ENCODE measurements at regions not wholly inside any gene's neighbourhood (a gene's known extent, or its start where the extent isn't known, plus 50 kb on each side); places are given as distances from the start of the nearest gene placed in this dataset.

DNA sequence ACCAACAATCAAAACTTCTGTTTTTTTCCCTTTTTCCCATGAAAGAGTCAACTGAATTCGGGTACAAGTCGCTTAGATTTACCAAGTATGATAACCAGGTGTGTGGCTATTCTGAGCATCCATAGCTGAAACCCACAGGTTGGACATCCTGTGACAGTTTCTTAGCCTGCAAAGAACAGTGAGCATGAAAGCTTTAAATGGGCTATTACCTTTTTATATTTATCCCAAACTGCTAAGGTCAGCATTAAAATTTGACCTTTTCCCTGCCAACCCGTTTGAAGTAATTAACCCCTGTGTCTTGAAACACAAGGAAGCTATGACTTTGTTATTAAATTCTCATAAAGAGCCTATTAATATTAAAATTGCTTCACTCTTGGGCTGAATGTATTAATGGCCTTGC is 1065.0 kb upstream of the RBFOX1 start:
- Histone ChIP-seq H3K27me3 (ENCODE audit: low read length) (no peaks in the 10 kb centered on the region; the same call in 1 of the 2 replicates), H3F3A (ENCODE audit: insufficient read depth) (no peaks in the 10 kb centered on the region), H3K9me2 (replicated peaks; ENCODE audit: insufficient read depth, low read length) (no peaks in the 10 kb centered on the region), H3K9ac (ENCODE audit: low read length) (no peak overlapping the region), H3K4me2 (ENCODE audit: low read depth, low read length, poor library complexity, severe bottlenecking) (no peak overlapping the region), H4K20me1 (ENCODE audit: low read depth, low read length) (no peaks in the 10 kb centered on the region), H3K27ac (ENCODE audit: low read depth, low read length) (no peak overlapping the region), H2AFZ (ENCODE audit: low read depth, low read length, severe bottlenecking) (no peak overlapping the region), H3K79me2 (ENCODE audit: insufficient read depth, low read length) (no peaks in the 10 kb centered on the region), H3K36me3 (ENCODE audit: low read length) (no peaks in the 10 kb centered on the region), H3K9me3 (ENCODE audit: insufficient read depth, low read length) (no peaks in the 10 kb centered on the region), H3K4me3 (ENCODE audit: insufficient read depth, low read length, poor library complexity, severe bottlenecking) (no peak overlapping the region)
- TF ChIP-seq, protein P1, sequence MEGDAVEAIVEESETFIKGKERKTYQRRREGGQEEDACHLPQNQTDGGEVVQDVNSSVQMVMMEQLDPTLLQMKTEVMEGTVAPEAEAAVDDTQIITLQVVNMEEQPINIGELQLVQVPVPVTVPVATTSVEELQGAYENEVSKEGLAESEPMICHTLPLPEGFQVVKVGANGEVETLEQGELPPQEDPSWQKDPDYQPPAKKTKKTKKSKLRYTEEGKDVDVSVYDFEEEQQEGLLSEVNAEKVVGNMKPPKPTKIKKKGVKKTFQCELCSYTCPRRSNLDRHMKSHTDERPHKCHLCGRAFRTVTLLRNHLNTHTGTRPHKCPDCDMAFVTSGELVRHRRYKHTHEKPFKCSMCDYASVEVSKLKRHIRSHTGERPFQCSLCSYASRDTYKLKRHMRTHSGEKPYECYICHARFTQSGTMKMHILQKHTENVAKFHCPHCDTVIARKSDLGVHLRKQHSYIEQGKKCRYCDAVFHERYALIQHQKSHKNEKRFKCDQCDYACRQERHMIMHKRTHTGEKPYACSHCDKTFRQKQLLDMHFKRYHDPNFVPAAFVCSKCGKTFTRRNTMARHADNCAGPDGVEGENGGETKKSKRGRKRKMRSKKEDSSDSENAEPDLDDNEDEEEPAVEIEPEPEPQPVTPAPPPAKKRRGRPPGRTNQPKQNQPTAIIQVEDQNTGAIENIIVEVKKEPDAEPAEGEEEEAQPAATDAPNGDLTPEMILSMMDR (IDR thresholded peaks at IDR 0.05; ENCODE audit: insufficient read depth, low read length, poor library complexity, severe bottlenecking) = no peak
- no peak for TF ChIP-seq EZH2phosphoT487 (conservative IDR thresholded peaks at IDR 0.05; ENCODE audit: low read length)

DNA sequence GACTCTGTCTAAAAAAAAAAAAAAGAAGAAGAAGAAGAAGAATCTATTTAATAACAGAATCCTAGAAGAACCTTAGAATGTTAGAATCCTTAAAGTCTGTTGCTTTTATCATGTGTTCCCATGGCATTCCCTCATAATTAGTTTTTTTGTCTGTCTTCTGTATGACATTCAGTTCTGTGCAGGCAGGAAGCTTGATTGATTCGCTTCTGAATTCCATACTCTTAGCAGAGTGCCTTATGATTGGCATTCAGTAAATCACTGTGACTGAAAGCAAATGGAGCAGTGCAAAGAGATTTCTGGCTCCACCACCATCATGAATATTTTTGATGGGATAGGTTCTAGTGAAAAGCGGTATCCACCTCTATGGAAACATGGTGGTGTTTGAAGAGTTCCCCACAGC is 1065.9 kb upstream of the RBFOX1 start:
- Histone ChIP-seq H2AFZ (ENCODE audit: low read depth, low read length, severe bottlenecking) (no peak overlapping the region), H3K9me2 (replicated peaks; ENCODE audit: insufficient read depth, low read length) (no peaks in the 10 kb centered on the region), H3K4me2 (ENCODE audit: low read depth, low read length, poor library complexity, severe bottlenecking) (no peak overlapping the region), H3K9ac (ENCODE audit: low read length) (no peak overlapping the region), H3K27ac (ENCODE audit: low read depth, low read length) (no peak overlapping the region), H3K9me3 (ENCODE audit: insufficient read depth, low read length) (no peaks in the 10 kb centered on the region), H3K4me3 (ENCODE audit: insufficient read depth, low read length, poor library complexity, severe bottlenecking) (no peak overlapping the region), H3K36me3 (ENCODE audit: low read length) (no peaks in the 10 kb centered on the region), H3K79me2 (ENCODE audit: insufficient read depth, low read length) (no peaks in the 10 kb centered on the region), H4K20me1 (ENCODE audit: low read depth, low read length) (no peaks in the 10 kb centered on the region), H3K27me3 (ENCODE audit: low read length) (no peaks in the 10 kb centered on the region; the same call in 1 of the 2 replicates), H3F3A (ENCODE audit: insufficient read depth) (no peaks in the 10 kb centered on the region)
- TF ChIP-seq, protein P1 (IDR thresholded peaks at IDR 0.05; ENCODE audit: insufficient read depth, low read length, poor library complexity, severe bottlenecking) = no peak
- no peak for TF ChIP-seq EZH2phosphoT487 (conservative IDR thresholded peaks at IDR 0.05; ENCODE audit: low read length)

DNA sequence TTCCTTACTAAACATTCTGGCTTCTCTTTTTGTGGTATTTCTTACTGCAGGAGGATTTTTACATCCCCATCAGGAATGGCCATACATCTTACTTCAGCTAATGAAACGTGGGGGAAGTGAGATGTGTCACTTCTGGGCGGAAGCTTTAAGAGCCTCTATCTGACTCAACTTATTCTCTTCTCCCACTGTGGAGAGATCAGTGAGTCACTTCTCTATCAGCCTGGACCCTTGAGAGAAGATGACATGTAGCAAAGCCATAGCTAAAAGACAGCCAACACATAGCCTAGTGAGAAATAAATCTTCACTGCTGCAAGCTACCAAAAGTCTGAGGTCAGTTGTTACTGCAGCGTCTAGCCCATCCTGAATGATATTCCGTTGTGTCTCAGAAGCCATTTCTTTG is 1066.7 kb upstream of the RBFOX1 start:
- H3K79me2 ChIP-seq (ENCODE audit: insufficient read depth, low read length) = no peaks in the 10 kb centered on the region
- H3K9ac ChIP-seq (ENCODE audit: low read length) = no peak overlapping the region
- H3K4me2 ChIP-seq (ENCODE audit: low read depth, low read length, poor library complexity, severe bottlenecking) = no peak overlapping the region
- no peak overlapping the region for H2AFZ ChIP-seq (ENCODE audit: low read depth, low read length, severe bottlenecking)
- no peaks in the 10 kb centered on the region; the same call in 1 of the 2 replicates for H3K27me3 ChIP-seq (ENCODE audit: low read length)
- H3K36me3 ChIP-seq (ENCODE audit: low read length) = no peaks in the 10 kb centered on the region
- H3F3A ChIP-seq (ENCODE audit: insufficient read depth) = no peaks in the 10 kb centered on the region
- no peaks in the 10 kb centered on the region for H4K20me1 ChIP-seq (ENCODE audit: low read depth, low read length)
- H3K4me3 ChIP-seq (ENCODE audit: insufficient read depth, low read length, poor library complexity, severe bottlenecking) = no peak overlapping the region
- H3K9me2 ChIP-seq (replicated peaks; ENCODE audit: insufficient read depth, low read length) = no peaks in the 10 kb centered on the region
- no peak overlapping the region for H3K27ac ChIP-seq (ENCODE audit: low read depth, low read length)
- H3K9me3 ChIP-seq (ENCODE audit: insufficient read depth, low read length) = no peaks in the 10 kb centered on the region
- TF ChIP-seq, protein P1 (IDR thresholded peaks at IDR 0.05; ENCODE audit: insufficient read depth, low read length, poor library complexity, severe bottlenecking) = no peak
- TF ChIP-seq EZH2phosphoT487 (conservative IDR thresholded peaks at IDR 0.05; ENCODE audit: low read length) = no peak

All from SU-DHL-6 (cell line).